ENCODE measurements at regions not wholly inside any gene's neighbourhood (a gene's known extent, or its start where the extent isn't known, plus 50 kb on each side); places are given as distances from the start of the nearest gene placed in this dataset.

DNA sequence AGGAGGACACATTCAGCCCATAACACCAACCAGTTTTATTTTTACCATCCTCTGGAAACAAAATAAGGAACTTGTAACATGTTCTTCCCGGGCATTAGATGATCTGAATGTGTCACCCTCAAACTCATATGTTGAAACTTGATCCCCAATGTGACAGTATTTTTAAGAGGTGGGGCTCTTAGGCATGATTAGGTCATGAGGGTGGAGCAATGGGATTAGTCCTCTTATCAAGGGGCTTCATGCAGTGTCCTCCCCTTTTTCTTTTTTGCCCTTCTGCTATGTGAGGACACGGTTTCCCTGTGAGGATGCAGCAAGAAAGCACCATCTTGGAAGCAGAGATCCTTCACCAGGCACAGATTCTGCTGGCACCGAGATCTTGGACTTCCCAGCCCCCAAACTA, 401.5 kb upstream of the TRIB2 start:
- TF ChIP-seq, protein P1, sequence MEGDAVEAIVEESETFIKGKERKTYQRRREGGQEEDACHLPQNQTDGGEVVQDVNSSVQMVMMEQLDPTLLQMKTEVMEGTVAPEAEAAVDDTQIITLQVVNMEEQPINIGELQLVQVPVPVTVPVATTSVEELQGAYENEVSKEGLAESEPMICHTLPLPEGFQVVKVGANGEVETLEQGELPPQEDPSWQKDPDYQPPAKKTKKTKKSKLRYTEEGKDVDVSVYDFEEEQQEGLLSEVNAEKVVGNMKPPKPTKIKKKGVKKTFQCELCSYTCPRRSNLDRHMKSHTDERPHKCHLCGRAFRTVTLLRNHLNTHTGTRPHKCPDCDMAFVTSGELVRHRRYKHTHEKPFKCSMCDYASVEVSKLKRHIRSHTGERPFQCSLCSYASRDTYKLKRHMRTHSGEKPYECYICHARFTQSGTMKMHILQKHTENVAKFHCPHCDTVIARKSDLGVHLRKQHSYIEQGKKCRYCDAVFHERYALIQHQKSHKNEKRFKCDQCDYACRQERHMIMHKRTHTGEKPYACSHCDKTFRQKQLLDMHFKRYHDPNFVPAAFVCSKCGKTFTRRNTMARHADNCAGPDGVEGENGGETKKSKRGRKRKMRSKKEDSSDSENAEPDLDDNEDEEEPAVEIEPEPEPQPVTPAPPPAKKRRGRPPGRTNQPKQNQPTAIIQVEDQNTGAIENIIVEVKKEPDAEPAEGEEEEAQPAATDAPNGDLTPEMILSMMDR (IDR thresholded peaks at IDR 0.05) = no peak
- no peak for TF ChIP-seq ZFX (IDR thresholded peaks at IDR 0.05; ENCODE audit: borderline replicate concordance)

All from 22Rv1 (cell line).